Activated naive CD4-positive, alpha-beta T cell treated with anti-CD3 and anti-CD28 coated beads, Interleukin-2, amount 10 ng/mL, durations not matched to agents 7 days and 5 days (primary cell): ENCODE measurements at regions not wholly inside any gene's neighbourhood (a gene's known extent, or its start where the extent isn't known, plus 50 kb on each side); places are given as distances from the start of the nearest gene placed in this dataset.
"Not testable (repeated sequence)": the region's sequence is repeated elsewhere in the genome, so short reads cannot be mapped to it uniquely, and the experiment has no call there.

ENCODE experiments used
- CTCF ChIA-PET: fragments of 350-600 bp; sonication (Branson Sonifier 250); formaldehyde crosslinking; loops from one replicate; lab custom pipeline; 2021; ENCODE audit warnings: antibody characterized with exemption; lab: Charles Lee
- DNase-seq: peaks from one replicate; pipeline ENCODE4 v3.0.0-alpha.2; 2020
- H3K27ac Mint-ChIP-seq: one replicate; pipeline ENCODE4 v1.8.0; 2021; ENCODE audit warnings: mild to moderate bottlenecking, moderate library complexity, mixed read lengths
- H3K27me3 Mint-ChIP-seq: one replicate; pipeline ENCODE4 v1.8.0; 2021; ENCODE audit warnings: mild to moderate bottlenecking, mixed read lengths
- H3K36me3 Mint-ChIP-seq: one replicate; pipeline ENCODE4 v1.8.0; 2021; ENCODE audit warnings: mixed read lengths
- H3K4me1 Mint-ChIP-seq: one replicate; pipeline ENCODE4 v1.8.0; 2021; ENCODE audit warnings: mixed read lengths
- H3K4me3 Mint-ChIP-seq: one replicate; pipeline ENCODE4 v1.8.0; 2021; ENCODE audit warnings: mild to moderate bottlenecking, moderate library complexity, mixed read lengths
- H3K9me3 Mint-ChIP-seq: one replicate; pipeline ENCODE4 v1.8.0; 2021; ENCODE audit warnings: mixed read lengths

GRCh38 chr4:1547131-1547855 lies 136.8 kb downstream of the FAM53A start:
- Mint-ChIP-seq H3K4me3 (no peak overlapping the region), H3K27me3 (peaks cover 18% of the 10 kb centered on the region)
- CTCF ChIA-PET = no interaction called here

GRCh38 chr4:1544861-1545281 lies 138.6 kb upstream of the NKX1-1 start:
- Mint-ChIP-seq H3K4me3 (no peak overlapping the region), H3K27ac (peak overlapping the region; percentile 69), H3K9me3 (no peaks in the 10 kb centered on the region), H3K4me1 (peaks cover 4% of the 10 kb centered on the region), H3K27me3 (peaks cover 18% of the 10 kb centered on the region), H3K36me3 (no peaks in the 10 kb centered on the region)
- DNase-seq = no peak
- CTCF ChIA-PET = no interaction called here

More at GRCh38 chr4:1547131-1547855, 136.8 kb downstream of the FAM53A start:
- no peaks in the 10 kb centered on the region for H3K9me3 Mint-ChIP-seq
- H3K4me1 Mint-ChIP-seq = peaks cover 4% of the 10 kb centered on the region
- DNase-seq = no peak
- H3K27ac Mint-ChIP-seq = no peak overlapping the region
- H3K36me3 Mint-ChIP-seq = no peaks in the 10 kb centered on the region

GRCh38 chr4:1544435-1544834 lies 138.2 kb upstream of the NKX1-1 start:
- not testable (repeated sequence) for H3K4me3 Mint-ChIP-seq, H3K36me3 Mint-ChIP-seq, H3K27ac Mint-ChIP-seq, H3K4me1 Mint-ChIP-seq, H3K9me3 Mint-ChIP-seq, DNase-seq
- peaks cover 18% of the 10 kb centered on the region for H3K27me3 Mint-ChIP-seq
- CTCF ChIA-PET = interaction anchor here (0.6 kb wide), 1 partner anchor 9 kb away, joined by 5 read pairs; no protein-coding TSS in a partner anchor

GRCh38 chr4:1543976-1544375 lies 137.7 kb upstream of the NKX1-1 start:
- H3K4me1 Mint-ChIP-seq = peaks cover 4% of the 10 kb centered on the region
- no peaks in the 10 kb centered on the region for H3K9me3 Mint-ChIP-seq
- no peak overlapping the region for H3K27ac Mint-ChIP-seq
- CTCF ChIA-PET = interaction anchor here (0.6 kb wide), 1 partner anchor 9 kb away, joined by 5 read pairs; no protein-coding TSS in a partner anchor
- DNase-seq = no peak
- H3K4me3 Mint-ChIP-seq = no peak overlapping the region
- H3K27me3 Mint-ChIP-seq = peaks cover 16% of the 10 kb centered on the region
- no peaks in the 10 kb centered on the region for H3K36me3 Mint-ChIP-seq

GRCh38 chr4:1543561-1543960 lies 137.3 kb upstream of the NKX1-1 start:
- Mint-ChIP-seq H3K36me3 (no peaks in the 10 kb centered on the region), H3K4me1 (peaks cover 4% of the 10 kb centered on the region), H3K27ac (no peak overlapping the region), H3K4me3 (no peak overlapping the region), H3K27me3 (peaks cover 12% of the 10 kb centered on the region), H3K9me3 (no peaks in the 10 kb centered on the region)
- CTCF ChIA-PET = interaction anchor here (0.6 kb wide), 1 partner anchor 8 kb away, joined by 5 read pairs; no protein-coding TSS in a partner anchor
- no peak for DNase-seq

GRCh38 chr4:1542516-1543320 lies 136.5 kb upstream of the NKX1-1 start:
- CTCF ChIA-PET = no interaction called here
- no peak overlapping the region for H3K4me3 Mint-ChIP-seq
- no peaks in the 10 kb centered on the region for H3K36me3 Mint-ChIP-seq
- peaks cover 3% of the 10 kb centered on the region for H3K27me3 Mint-ChIP-seq
- no peak for DNase-seq
- no peak overlapping the region for H3K27ac Mint-ChIP-seq
- peaks cover 4% of the 10 kb centered on the region for H3K4me1 Mint-ChIP-seq
- H3K9me3 Mint-ChIP-seq = no peaks in the 10 kb centered on the region

GRCh38 chr4:1542226-1542490 lies 135.9 kb upstream of the NKX1-1 start:
- CTCF ChIA-PET = no interaction called here
- Mint-ChIP-seq H3K36me3 (no peaks in the 10 kb centered on the region), H3K4me3 (no peak overlapping the region), H3K27me3 (no peaks in the 10 kb centered on the region), H3K9me3 (no peaks in the 10 kb centered on the region), H3K4me1 (peaks cover 4% of the 10 kb centered on the region), H3K27ac (no peak overlapping the region)
- no peak for DNase-seq

GRCh38 chr4:1541449-1542225 lies 135.4 kb upstream of the NKX1-1 start:
- CTCF ChIA-PET = no interaction called here
- H3K4me3 Mint-ChIP-seq = no peak overlapping the region
- H3K27me3 Mint-ChIP-seq = no peaks in the 10 kb centered on the region
- no peaks in the 10 kb centered on the region for H3K36me3 Mint-ChIP-seq
- H3K27ac Mint-ChIP-seq = no peak overlapping the region
- no peak for DNase-seq
- no peaks in the 10 kb centered on the region for H3K9me3 Mint-ChIP-seq
- peaks cover 4% of the 10 kb centered on the region for H3K4me1 Mint-ChIP-seq

GRCh38 chr4:1540601-1541375 lies 134.5 kb upstream of the NKX1-1 start:
- H3K27ac Mint-ChIP-seq = no peak overlapping the region
- no peak overlapping the region for H3K4me3 Mint-ChIP-seq
- no peak for DNase-seq
- no peaks in the 10 kb centered on the region for H3K9me3 Mint-ChIP-seq
- CTCF ChIA-PET = no interaction called here
- H3K36me3 Mint-ChIP-seq = no peaks in the 10 kb centered on the region
- H3K27me3 Mint-ChIP-seq = no peaks in the 10 kb centered on the region
- peaks cover 4% of the 10 kb centered on the region for H3K4me1 Mint-ChIP-seq

- DNase-seq = no peak
- CTCF ChIA-PET = no interaction called here
- no peak overlapping the region for H3K27ac Mint-ChIP-seq
These were observed 133.8 kb upstream of the NKX1-1 start for GRCh38 chr4:1539859-1540600.

GRCh38 chr4:1538941-1539772 lies 132.9 kb upstream of the NKX1-1 start:
- Mint-ChIP-seq H3K9me3 (no peaks in the 10 kb centered on the region), H3K27me3 (no peaks in the 10 kb centered on the region), H3K4me1 (no peaks in the 10 kb centered on the region), H3K4me3 (no peak overlapping the region), H3K36me3 (no peaks in the 10 kb centered on the region), H3K27ac (no peak overlapping the region)
- DNase-seq = no peak
- CTCF ChIA-PET = no interaction called here

More at GRCh38 chr4:1539859-1540600, 133.8 kb upstream of the NKX1-1 start:
- Mint-ChIP-seq H3K9me3 (no peaks in the 10 kb centered on the region), H3K36me3 (no peaks in the 10 kb centered on the region), H3K4me1 (peaks cover 4% of the 10 kb centered on the region), H3K4me3 (no peak overlapping the region), H3K27me3 (no peaks in the 10 kb centered on the region)

GRCh38 chr4:1538096-1538410 lies 131.8 kb upstream of the NKX1-1 start:
- DNase-seq = no peak
- H3K4me1 Mint-ChIP-seq = no peaks in the 10 kb centered on the region
- no peak overlapping the region for H3K27ac Mint-ChIP-seq
- no peaks in the 10 kb centered on the region for H3K27me3 Mint-ChIP-seq
- no peaks in the 10 kb centered on the region for H3K9me3 Mint-ChIP-seq
- no peak overlapping the region for H3K4me3 Mint-ChIP-seq
- CTCF ChIA-PET = no interaction called here
- no peaks in the 10 kb centered on the region for H3K36me3 Mint-ChIP-seq
